HUDEP-2 (cell line): ENCODE measurements at regions not wholly inside any gene's neighbourhood (a gene's known extent, or its start where the extent isn't known, plus 50 kb on each side); places are given as distances from the start of the nearest gene placed in this dataset.

Source experiments
- DNase-seq, 76 experiments: peaks; one replicate each; lab custom pipeline; 2025; ENCODE audit not compliant: unreplicated experiment in 76 of 76; lab: John Stamatoyannopoulos, UW

- DNase-seq: no peak
These were observed 886.7 kb upstream of the PCDH20 start for GRCh38 chr13:62302341-62302740.

GRCh38 chr13:62299988-62300387 is 884.3 kb upstream of the PCDH20 start:
- DNase-seq: no peak

DNA sequence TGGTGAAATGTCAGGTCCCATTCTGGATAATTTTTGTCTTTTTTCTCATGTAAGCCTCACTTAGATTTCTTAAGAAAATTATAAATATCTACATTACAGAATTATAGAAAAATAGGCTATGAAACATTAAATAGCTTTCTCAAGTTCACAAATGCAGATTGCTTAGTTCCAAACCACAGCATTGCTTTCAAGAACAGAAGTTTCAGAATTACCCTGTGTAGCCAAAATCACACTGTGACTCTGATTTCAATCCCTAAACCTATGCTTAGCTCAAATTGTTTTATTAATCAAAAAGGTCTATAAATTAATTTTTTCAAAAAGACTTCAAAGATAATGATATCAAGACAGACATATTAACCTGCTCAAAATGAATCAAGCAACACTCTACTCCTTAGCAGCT is 881.2 kb upstream of the PCDH20 start:
- DNase-seq: no peak

DNA sequence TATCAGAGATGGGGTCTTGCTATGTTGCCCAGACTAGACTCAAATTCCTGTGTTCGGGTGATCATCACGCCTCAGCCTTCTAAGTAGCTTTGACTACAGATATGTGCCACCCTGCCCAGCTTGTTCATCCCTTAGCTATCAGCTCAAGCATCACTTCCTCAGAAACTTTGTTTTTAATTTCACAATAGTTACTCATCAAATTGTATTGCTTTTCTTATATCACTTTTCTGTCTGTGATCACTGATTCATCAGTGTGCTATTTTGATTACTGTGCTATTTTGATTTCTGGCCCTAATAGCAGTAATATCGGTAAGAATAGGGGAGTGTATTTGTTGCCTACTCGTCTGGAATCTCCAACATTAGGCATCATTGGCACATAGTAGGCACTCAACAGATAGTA is 878.6 kb upstream of the PCDH20 start:
- no peak for DNase-seq

- DNase-seq: no peak
These were observed 877.2 kb upstream of the PCDH20 start for GRCh38 chr13:62292714-62293480.

- no peak for DNase-seq
These were observed 874.9 kb upstream of the PCDH20 start for GRCh38 chr13:62290542-62290941.

- no peak for DNase-seq
These were observed 872.1 kb upstream of the PCDH20 start for GRCh38 chr13:62287764-62288163.

DNA sequence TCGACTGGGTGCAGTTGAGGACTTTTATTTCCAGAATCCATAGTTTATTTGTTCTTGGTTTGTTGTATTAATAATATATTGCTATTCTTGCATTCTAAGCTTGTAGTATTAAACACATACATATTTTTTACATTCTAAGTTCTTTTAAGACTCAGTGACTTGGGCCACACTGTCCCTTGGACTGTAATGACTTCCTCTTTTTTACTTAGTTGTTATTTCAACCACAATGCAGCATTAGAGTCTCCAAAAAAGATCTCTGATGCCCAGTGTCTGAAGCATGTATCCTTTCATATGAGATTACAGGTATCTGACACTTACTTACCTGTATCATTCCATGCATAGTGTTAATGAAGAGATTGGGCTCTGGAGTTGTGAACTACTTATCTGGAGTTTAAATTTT is 864.9 kb upstream of the PCDH20 start:
- DNase-seq: peak in 1 of 76 experiments; percentile 6

DNA sequence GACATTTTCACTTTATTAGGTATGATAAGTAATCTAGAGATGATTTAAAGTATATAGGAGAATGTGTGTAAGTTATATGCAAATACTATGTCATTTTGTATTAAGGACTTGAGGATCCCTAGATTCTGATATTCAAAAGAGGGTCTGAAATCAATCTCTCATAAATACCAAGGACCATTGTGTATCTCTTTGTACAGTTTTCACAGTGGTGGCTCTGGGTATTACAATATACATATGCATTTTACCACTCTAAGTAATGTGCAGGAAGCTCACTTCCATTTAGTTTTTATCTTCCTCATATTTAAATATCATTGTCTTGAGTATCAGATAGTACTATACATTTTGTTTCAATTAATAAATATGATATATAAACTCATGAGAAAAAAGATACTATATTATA is 862.6 kb upstream of the PCDH20 start:
- no peak for DNase-seq

DNA sequence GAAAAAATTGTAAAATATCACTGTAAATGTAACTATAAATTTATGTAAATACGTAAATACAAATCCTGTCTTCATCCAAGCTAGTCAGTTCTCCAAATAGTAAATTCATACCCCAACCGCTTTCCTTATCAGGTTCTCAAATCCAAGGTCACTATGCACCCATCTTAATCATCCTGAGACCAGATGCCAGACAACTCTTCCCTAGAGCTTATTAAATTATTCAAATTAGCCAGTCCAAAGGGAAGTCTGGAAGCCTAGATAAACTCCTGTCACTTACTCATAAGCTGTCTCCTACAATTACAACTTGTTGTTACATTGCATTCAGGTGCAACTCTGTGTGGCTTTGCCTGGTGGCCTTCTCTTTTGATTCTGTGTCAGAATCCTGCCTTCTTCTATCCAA is 836.1 kb upstream of the PCDH20 start:
- DNase-seq: no peak

DNA sequence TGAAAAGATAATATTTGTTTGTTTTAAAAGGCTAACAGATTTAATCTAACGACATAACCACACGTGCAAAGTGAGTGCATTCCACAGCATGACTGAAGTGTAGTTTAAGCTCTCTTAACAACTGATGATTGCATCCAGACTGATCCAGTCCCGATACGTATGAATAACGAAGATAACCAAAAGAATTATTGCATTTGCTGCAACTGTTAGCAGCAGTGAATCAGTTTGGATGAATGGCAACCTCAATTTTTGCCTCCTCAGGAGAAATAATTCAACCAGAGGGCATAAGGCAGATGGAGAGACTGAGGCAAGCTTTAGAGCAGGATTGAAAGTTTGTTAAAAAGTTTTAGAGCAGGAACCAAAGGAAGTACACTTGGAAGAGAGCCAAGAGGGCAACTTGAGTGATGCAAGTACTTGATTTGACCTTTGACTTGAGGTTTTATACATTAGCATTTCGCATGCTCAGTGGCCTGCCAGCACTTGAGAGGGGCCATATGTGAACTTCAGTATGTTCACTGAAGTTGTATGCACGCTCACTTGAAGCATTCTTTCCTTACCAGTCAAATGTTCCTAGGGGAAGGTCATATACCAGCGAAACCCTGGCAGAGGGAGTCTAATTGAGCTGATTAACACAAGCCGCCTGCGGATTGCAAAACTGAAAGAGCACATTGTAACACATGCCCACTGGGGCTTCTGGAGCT is 835.0 kb upstream of the PCDH20 start:
- DNase-seq: no peak

DNA sequence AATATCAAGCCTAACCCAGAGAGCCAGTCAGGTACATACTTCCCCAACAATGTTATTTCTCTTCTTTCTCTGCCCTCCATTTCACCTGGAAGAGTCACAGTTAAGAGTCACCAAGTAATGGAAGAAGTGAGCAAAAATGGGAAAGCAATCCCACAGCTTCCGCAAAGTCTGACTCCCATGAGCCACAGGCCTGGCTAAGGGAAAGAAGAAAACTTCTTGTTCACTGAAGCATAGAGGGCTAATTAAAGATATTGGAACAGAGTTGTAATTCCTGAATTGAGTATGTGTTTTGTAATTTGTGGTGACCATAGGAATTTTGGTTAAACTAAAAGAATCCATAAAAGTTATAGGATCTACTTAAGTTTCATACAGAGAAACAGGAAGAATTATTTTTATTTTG is 830.9 kb upstream of the PCDH20 start:
- no peak for DNase-seq

DNA sequence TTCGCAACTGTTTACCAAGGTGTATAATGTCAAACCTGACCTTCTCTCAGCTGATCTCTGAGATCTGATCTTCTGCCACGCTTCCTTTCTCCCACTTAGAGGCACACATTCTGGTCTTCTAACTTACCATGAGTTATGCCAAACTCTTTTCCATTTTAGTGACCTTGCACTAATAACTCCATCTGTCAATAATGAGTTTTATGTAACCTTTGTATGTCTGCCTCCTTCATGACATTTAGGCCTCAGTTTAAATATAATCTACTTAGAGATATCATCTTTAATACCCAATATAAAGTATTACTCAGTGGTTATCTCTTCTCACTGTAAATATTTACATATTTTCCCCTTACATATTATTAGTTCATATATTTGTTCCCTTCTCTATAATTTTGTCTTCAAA is 827.5 kb upstream of the PCDH20 start:
- no peak for DNase-seq

DNA sequence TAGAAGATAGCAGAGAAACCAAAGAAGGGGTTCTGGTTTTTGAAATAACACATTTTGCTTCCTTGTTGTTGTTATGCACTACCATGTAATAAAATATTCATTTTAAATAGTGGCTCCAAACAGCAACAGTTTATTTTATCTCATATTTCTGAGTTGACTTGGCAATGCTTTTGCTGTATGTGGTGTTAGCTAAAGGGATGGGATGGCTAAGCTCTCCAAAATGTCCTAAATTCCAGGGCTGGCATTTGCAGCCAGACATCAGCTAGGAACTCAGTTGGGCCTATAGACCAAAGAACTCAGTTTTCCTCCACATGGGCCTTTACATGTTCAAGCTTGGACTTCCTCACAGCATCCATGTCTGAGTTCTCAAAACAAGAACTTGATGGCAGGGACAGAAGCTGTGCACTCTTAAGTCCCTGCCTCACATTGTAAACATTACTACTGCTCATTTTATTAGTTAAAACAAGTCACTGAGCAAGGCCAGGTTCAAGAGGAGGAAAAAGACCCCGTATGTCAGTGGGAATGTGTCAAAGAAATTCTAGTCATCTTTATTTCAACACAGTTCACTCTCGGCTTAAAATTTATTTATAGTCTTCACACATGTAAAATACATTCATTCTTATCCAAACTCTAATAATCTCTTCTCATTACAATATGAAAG is 819.3 kb upstream of the PCDH20 start:
- no peak for DNase-seq

- no peak for DNase-seq
These were observed 795.3 kb upstream of the PCDH20 start for GRCh38 chr13:62210951-62211350.

GRCh38 chr13:62209529-62209928 is 793.9 kb upstream of the PCDH20 start:
- no peak for DNase-seq

- no peak for DNase-seq
These were observed 791.7 kb upstream of the PCDH20 start for GRCh38 chr13:62207388-62207787.

GRCh38 chr13:62206165-62206564 is 790.5 kb upstream of the PCDH20 start:
- no peak for DNase-seq

- no peak for DNase-seq
These were observed 789.6 kb upstream of the PCDH20 start for GRCh38 chr13:62205273-62205672.

GRCh38 chr13:62194371-62194770 is 778.7 kb upstream of the PCDH20 start:
- no peak for DNase-seq

DNA sequence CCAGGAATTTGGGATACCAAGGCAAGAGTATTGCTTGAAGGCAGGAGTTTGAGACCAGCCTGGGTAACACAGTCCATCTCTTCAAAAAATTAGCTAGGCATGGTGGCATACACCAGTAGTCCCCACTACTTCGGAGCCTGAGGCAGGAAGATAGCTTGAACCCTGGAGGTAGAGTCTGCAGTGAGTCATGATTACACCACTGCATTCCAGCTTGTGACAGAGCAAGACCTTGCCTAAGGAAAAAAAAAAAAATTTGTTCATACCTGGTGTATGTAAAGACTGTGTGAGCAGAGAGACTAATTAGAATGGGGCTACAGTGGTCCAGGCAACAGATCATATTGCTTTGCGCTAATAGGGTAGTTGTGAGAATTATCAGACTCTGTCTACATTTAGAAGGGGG is 778.3 kb upstream of the PCDH20 start:
- no peak for DNase-seq
